ENCODE measurements at regions not wholly inside any gene's neighbourhood (a gene's known extent, or its start where the extent isn't known, plus 50 kb on each side); places are given as distances from the start of the nearest gene placed in this dataset.

GRCh38 chr16:6822041-6822440 lies 510.6 kb upstream of the RBFOX1 start:
- H3K36me3 ChIP-seq (ENCODE audit: control insufficient read depth, low read length) = no peaks in the 10 kb centered on the region
- H3K9me3 ChIP-seq (ENCODE audit: control insufficient read depth, insufficient read depth, low read length) = peaks cover 5% of the 10 kb centered on the region; the same call in 1 of the 2 replicates
- H3K4me1 ChIP-seq (ENCODE audit: control insufficient read depth, low read length) = no peaks in the 10 kb centered on the region
- H3K4me3 ChIP-seq (ENCODE audit: low read length) = no peak overlapping the region
- no peak for TF ChIP-seq EZH2phosphoT487 (IDR thresholded peaks at IDR 0.05; ENCODE audit: borderline replicate concordance, low read length)
- TF ChIP-seq CTCF (IDR thresholded peaks at IDR 0.05; ENCODE audit: low read depth, low read length, poor library complexity, severe bottlenecking) = no peak
- H4K20me1 ChIP-seq (ENCODE audit: control insufficient read depth, insufficient read depth, low read depth, low read length) = no peaks in the 10 kb centered on the region
- H3K4me2 ChIP-seq (ENCODE audit: low read length) = no peak overlapping the region
- no peaks in the 10 kb centered on the region for H3K27me3 ChIP-seq (ENCODE audit: control insufficient read depth, low read length)
- H3F3A ChIP-seq (ENCODE audit: control insufficient read depth, insufficient read depth) = no peaks in the 10 kb centered on the region
- H3K79me2 ChIP-seq (ENCODE audit: control insufficient read depth, low read length) = no peaks in the 10 kb centered on the region
- H3K9me2 ChIP-seq (replicated peaks; ENCODE audit: control insufficient read depth, low read length) = no peaks in the 10 kb centered on the region
- no peak overlapping the region for H3K27ac ChIP-seq (ENCODE audit: low read depth, low read length)

GRCh38 chr16:6804461-6804860 lies 528.2 kb upstream of the RBFOX1 start:
- no peak overlapping the region for H3K27ac ChIP-seq (ENCODE audit: low read depth, low read length)
- H3K4me1 ChIP-seq (ENCODE audit: control insufficient read depth, low read length) = no peaks in the 10 kb centered on the region
- no peaks in the 10 kb centered on the region for H3K79me2 ChIP-seq (ENCODE audit: control insufficient read depth, low read length)
- H3F3A ChIP-seq (ENCODE audit: control insufficient read depth, insufficient read depth) = no peaks in the 10 kb centered on the region
- H3K27me3 ChIP-seq (ENCODE audit: control insufficient read depth, low read length) = no peaks in the 10 kb centered on the region
- H3K9me3 ChIP-seq (ENCODE audit: control insufficient read depth, insufficient read depth, low read length) = no peaks in the 10 kb centered on the region
- no peaks in the 10 kb centered on the region for H3K9me2 ChIP-seq (replicated peaks; ENCODE audit: control insufficient read depth, low read length)
- no peaks in the 10 kb centered on the region for H4K20me1 ChIP-seq (ENCODE audit: control insufficient read depth, insufficient read depth, low read depth, low read length)
- TF ChIP-seq EZH2phosphoT487 (IDR thresholded peaks at IDR 0.05; ENCODE audit: borderline replicate concordance, low read length) = no peak
- TF ChIP-seq CTCF (IDR thresholded peaks at IDR 0.05; ENCODE audit: low read depth, low read length, poor library complexity, severe bottlenecking) = no peak
- no peaks in the 10 kb centered on the region for H3K36me3 ChIP-seq (ENCODE audit: control insufficient read depth, low read length)
- H3K4me3 ChIP-seq (ENCODE audit: low read length) = no peak overlapping the region
- no peak overlapping the region for H3K4me2 ChIP-seq (ENCODE audit: low read length)

GRCh38 chr16:6803176-6803575 lies 529.5 kb upstream of the RBFOX1 start:
- Histone ChIP-seq H4K20me1 (ENCODE audit: control insufficient read depth, insufficient read depth, low read depth, low read length) (no peaks in the 10 kb centered on the region), H3K4me1 (ENCODE audit: control insufficient read depth, low read length) (no peaks in the 10 kb centered on the region), H3F3A (ENCODE audit: control insufficient read depth, insufficient read depth) (no peaks in the 10 kb centered on the region), H3K27ac (ENCODE audit: low read depth, low read length) (no peak overlapping the region), H3K9me2 (replicated peaks; ENCODE audit: control insufficient read depth, low read length) (no peaks in the 10 kb centered on the region), H3K4me3 (ENCODE audit: low read length) (no peak overlapping the region), H3K27me3 (ENCODE audit: control insufficient read depth, low read length) (no peaks in the 10 kb centered on the region), H3K79me2 (ENCODE audit: control insufficient read depth, low read length) (no peaks in the 10 kb centered on the region), H3K36me3 (ENCODE audit: control insufficient read depth, low read length) (no peaks in the 10 kb centered on the region), H3K9me3 (ENCODE audit: control insufficient read depth, insufficient read depth, low read length) (no peaks in the 10 kb centered on the region), H3K4me2 (ENCODE audit: low read length) (no peak overlapping the region)
- TF ChIP-seq EZH2phosphoT487 (IDR thresholded peaks at IDR 0.05; ENCODE audit: borderline replicate concordance, low read length) (no peak), CTCF (IDR thresholded peaks at IDR 0.05; ENCODE audit: low read depth, low read length, poor library complexity, severe bottlenecking) (no peak)

GRCh38 chr16:6797223-6797622 lies 535.4 kb upstream of the RBFOX1 start:
- H3K27me3 ChIP-seq (ENCODE audit: control insufficient read depth, low read length) = no peaks in the 10 kb centered on the region
- no peaks in the 10 kb centered on the region; the same call in 1 of the 2 replicates for H3K9me3 ChIP-seq (ENCODE audit: control insufficient read depth, insufficient read depth, low read length)
- no peaks in the 10 kb centered on the region for H3K79me2 ChIP-seq (ENCODE audit: control insufficient read depth, low read length)
- no peaks in the 10 kb centered on the region for H3K36me3 ChIP-seq (ENCODE audit: control insufficient read depth, low read length)
- no peaks in the 10 kb centered on the region for H3K4me1 ChIP-seq (ENCODE audit: control insufficient read depth, low read length)
- H3K9me2 ChIP-seq (replicated peaks; ENCODE audit: control insufficient read depth, low read length) = no peaks in the 10 kb centered on the region
- H3K27ac ChIP-seq (ENCODE audit: low read depth, low read length) = no peak overlapping the region
- H3F3A ChIP-seq (ENCODE audit: control insufficient read depth, insufficient read depth) = no peaks in the 10 kb centered on the region
- no peak overlapping the region for H3K4me2 ChIP-seq (ENCODE audit: low read length)
- TF ChIP-seq EZH2phosphoT487 (IDR thresholded peaks at IDR 0.05; ENCODE audit: borderline replicate concordance, low read length) (no peak), CTCF (IDR thresholded peaks at IDR 0.05; ENCODE audit: low read depth, low read length, poor library complexity, severe bottlenecking) (no peak)
- no peak overlapping the region for H3K4me3 ChIP-seq (ENCODE audit: low read length)
- H4K20me1 ChIP-seq (ENCODE audit: control insufficient read depth, insufficient read depth, low read depth, low read length) = no peaks in the 10 kb centered on the region
